Esophagus squamous epithelium (tissue), 5 donors: ENCODE measurements at regions not wholly inside any gene's neighbourhood (a gene's known extent, or its start where the extent isn't known, plus 50 kb on each side); places are given as distances from the start of the nearest gene placed in this dataset.
"Not testable (repeated sequence)": the region's sequence is repeated elsewhere in the genome, so short reads cannot be mapped to it uniquely, and the experiment has no call there.

ENCODE experiments used
- DNase-seq: peaks from one replicate; lab custom pipeline; 2025; lab: John Stamatoyannopoulos, UW
- H3K27ac ChIP-seq, 4 donors: fragments of 200-600 bp; sonication (generic); one replicate each; pipeline ENCODE4 v1.5.1; 2016 to 2019; ENCODE audit warnings: mild to moderate bottlenecking in 1 of 4
- H3K27me3 ChIP-seq, 4 donors: fragments of 200-600 bp; sonication (generic); 1 replicate in 3 of 4; 2 replicates in 1 of 4; pipeline versions ENCODE4 v1.5.1 to v1.6.0; 2017 to 2021; ENCODE audit warnings: antibody characterized with exemption in 1 of 4
- H3K36me3 ChIP-seq, 3 donors: fragments of 200-600 bp; sonication (generic); one replicate each; pipeline ENCODE4 v1.5.1; 2016 to 2019
- H3K4me1 ChIP-seq, 3 donors: fragments of 200-600 bp; sonication (generic); one replicate each; pipeline ENCODE4 v1.5.1; 2017 to 2019
- H3K4me3 ChIP-seq, 4 donors: fragments of 200-600 bp; sonication (generic); 1 replicate in 3 of 4; 2 replicates in 1 of 4; pipeline ENCODE4 v1.5.1; 2016 to 2019; ENCODE audit warnings: mild to moderate bottlenecking in 2 of 4, moderate library complexity in 1 of 4
- H3K9me3 ChIP-seq, 3 donors: fragments of 200-600 bp; sonication (generic); one replicate each; pipeline ENCODE4 v1.5.1; 2016 to 2019
- CTCF ChIP-seq, 6 experiments: fragments of 450-650 bp in 4 of 6; fragments of 200-600 bp in 2 of 6; sonication (generic) in 2 of 6; IDR thresholded peaks; one replicate each; pipeline ENCODE4 v1.5.1; 2016 to 2019; ENCODE audit warnings: antibody characterized with exemption in 6 of 6, mild to moderate bottlenecking in 4 of 6, moderate library complexity in 4 of 6
- POLR2A ChIP-seq, 4 donors: fragments of 450-650 bp; IDR thresholded peaks; one replicate each; pipeline ENCODE4 v1.6.1; 2017; ENCODE audit warnings: antibody characterized with exemption in 4 of 4, mild to moderate bottlenecking in 4 of 4, moderate library complexity in 3 of 4
- WGBS, 2 donors: methylation state at CpG; one replicate each; pipeline ENCODE4 v1.1.5; 2018; 5-methylcytosine and 5-hydroxymethylcytosine counted together
- intact Hi-C: fragments of 100-400 bp; cut with DNase I; formaldehyde crosslinking; loops from one replicate; pipeline ENCODE4 v1.15.0; 2022
- donor health status: DM: yes; HTN: yes; CAD: no.

GRCh38 chr2:153532140-153532539 lies 53.6 kb upstream of the RPRM start:
- WGBS, 2 donors, result 63 to 72% methylated on average over 3 of the region's 3 CpGs
- no peak overlapping the region for H3K4me3 ChIP-seq
- H3K27ac ChIP-seq, result no peak overlapping the region
- intact Hi-C loops, result no loop called here
- no peak for DNase-seq
- peaks cover 0 to 16% (median 0%) of the 10 kb centered on the region in 3 donors for H3K4me1 ChIP-seq
- H3K27me3 ChIP-seq, result no peaks in the 10 kb centered on the region
- TF ChIP-seq CTCF (IDR thresholded peaks at IDR 0.05), result no peak
- TF ChIP-seq POLR2A (IDR thresholded peaks at IDR 0.05), result no peak
- no peaks in the 10 kb centered on the region for H3K9me3 ChIP-seq
- H3K36me3 ChIP-seq, result no peaks in the 10 kb centered on the region

GRCh38 chr2:153533803-153534202 lies 55.2 kb upstream of the RPRM start:
- H3K27ac ChIP-seq, H3K4me3 ChIP-seq, H3K27me3 ChIP-seq, H3K9me3 ChIP-seq, H3K36me3 ChIP-seq, DNase-seq, intact Hi-C loops: not testable (repeated sequence)
- H3K4me1 ChIP-seq, result peaks cover 0 to 17% (median 0%) of the 10 kb centered on the region in 3 donors
- 90 to 93% methylated on average over 4 of the region's 4 CpGs for WGBS, 2 donors

- H3K27ac ChIP-seq, H3K27me3 ChIP-seq, intact Hi-C loops, H3K4me3 ChIP-seq, H3K9me3 ChIP-seq, DNase-seq, H3K36me3 ChIP-seq: not testable (repeated sequence)
- peaks cover 0 to 17% (median 0%) of the 10 kb centered on the region in 3 donors for H3K4me1 ChIP-seq
- 79 to 85% methylated on average over 7 of the region's 7 CpGs for WGBS, 2 donors
Observed at GRCh38 chr2:153534590-153534989, 56.0 kb upstream of the RPRM start.

- TF ChIP-seq POLR2A (IDR thresholded peaks at IDR 0.05), result no peak
- no peak for TF ChIP-seq CTCF (IDR thresholded peaks at IDR 0.05)
- Histone ChIP-seq H3K36me3 (no peaks in the 10 kb centered on the region), H3K9me3 (peaks cover 0 to 8% (median 8%) of the 10 kb centered on the region in 3 donors), H3K27me3 (no peaks in the 10 kb centered on the region), H3K4me3 (no peak overlapping the region), H3K4me1 (peaks cover 0 to 17% (median 0%) of the 10 kb centered on the region in 3 donors), H3K27ac (peak overlapping the region in 2 of 4 donors; percentile 16 to 21)
- intact Hi-C loops, result no loop called here
- no peak for DNase-seq
Observed at GRCh38 chr2:153536115-153536514, 57.6 kb upstream of the RPRM start.

GRCh38 chr2:153538102-153538501 lies 59.5 kb upstream of the RPRM start:
- H3K27me3 ChIP-seq, intact Hi-C loops, DNase-seq, H3K36me3 ChIP-seq, H3K27ac ChIP-seq, H3K9me3 ChIP-seq, H3K4me3 ChIP-seq: not testable (repeated sequence)
- peaks cover 0 to 17% (median 1%) of the 10 kb centered on the region in 3 donors for H3K4me1 ChIP-seq
- no CpG with 5 or more reads among the region's 1 CpG for WGBS, 2 donors

GRCh38 chr2:153543635-153544071 lies 65.1 kb upstream of the RPRM start:
- no peaks in the 10 kb centered on the region for H3K27me3 ChIP-seq
- TF ChIP-seq POLR2A (IDR thresholded peaks at IDR 0.05) (no peak), CTCF (IDR thresholded peaks at IDR 0.05) (peak in 1 of 6 experiments; percentile 15)
- WGBS, 2 donors, result 19 to 21% methylated on average over 5 of the region's 5 CpGs
- H3K36me3 ChIP-seq, result no peaks in the 10 kb centered on the region
- H3K27ac ChIP-seq, result no peak overlapping the region
- no peak overlapping the region for H3K4me3 ChIP-seq
- peaks cover 0 to 3% (median 0%) of the 10 kb centered on the region in 3 donors for H3K4me1 ChIP-seq
- intact Hi-C loops, result no loop called here
- peaks cover 0 to 8% (median 8%) of the 10 kb centered on the region in 3 donors for H3K9me3 ChIP-seq
- DNase-seq, result no peak

- Histone ChIP-seq H3K4me1 (peaks cover 0 to 3% (median 0%) of the 10 kb centered on the region in 3 donors), H3K4me3 (no peak overlapping the region), H3K27me3 (no peaks in the 10 kb centered on the region), H3K36me3 (no peaks in the 10 kb centered on the region), H3K9me3 (no peaks in the 10 kb centered on the region), H3K27ac (no peak overlapping the region)
- DNase-seq, result no peak
- TF ChIP-seq CTCF (IDR thresholded peaks at IDR 0.05), result no peak
- no peak for TF ChIP-seq POLR2A (IDR thresholded peaks at IDR 0.05)
- 89% methylated on average over 2 of the region's 2 CpGs for WGBS, 2 donors
- intact Hi-C loops, result no loop called here
Observed at GRCh38 chr2:153546358-153546757, 67.8 kb upstream of the RPRM start.
